A549 (cell line): ENCODE measurements at regions not wholly inside any gene's neighbourhood (a gene's known extent, or its start where the extent isn't known, plus 50 kb on each side); places are given as distances from the start of the nearest gene placed in this dataset.

Source experiments
- CTCF ChIP-seq: fragments of >200 bp; sonication (Bioruptor Twin); formaldehyde crosslinking; IDR thresholded peaks from 3 replicates; pipeline ENCODE4 v1.5.1; 2016
- EP300 ChIP-seq, 2 experiments: fragments of >200 bp; sonication (Bioruptor Twin); formaldehyde crosslinking; IDR thresholded peaks; 2 replicates in 1 of 2; 3 replicates in 1 of 2; pipeline ENCODE4 v1.6.1; 2016 to 2017
- JUNB ChIP-seq: fragments of >200 bp; sonication (Bioruptor Twin); formaldehyde crosslinking; IDR thresholded peaks from 2 replicates; pipeline ENCODE4 v1.6.1; 2016
- TF ChIP-seq, protein P1 (sequence below): fragments of 200-600 bp; sonication (generic); IDR thresholded peaks from 2 replicates; pipeline ENCODE4 v1.6.1; 2016; ENCODE audit warnings: antibody characterized with exemption, mild to moderate bottlenecking, moderate library complexity

GRCh38 chr5:103612545-103612944 lies 50.0 kb upstream of the NUDT12 start:
- TF ChIP-seq CTCF (no peak), EP300 (IDR thresholded peaks at IDR 0.05) (no peak), JUNB (no peak)
- TF ChIP-seq, protein P1, sequence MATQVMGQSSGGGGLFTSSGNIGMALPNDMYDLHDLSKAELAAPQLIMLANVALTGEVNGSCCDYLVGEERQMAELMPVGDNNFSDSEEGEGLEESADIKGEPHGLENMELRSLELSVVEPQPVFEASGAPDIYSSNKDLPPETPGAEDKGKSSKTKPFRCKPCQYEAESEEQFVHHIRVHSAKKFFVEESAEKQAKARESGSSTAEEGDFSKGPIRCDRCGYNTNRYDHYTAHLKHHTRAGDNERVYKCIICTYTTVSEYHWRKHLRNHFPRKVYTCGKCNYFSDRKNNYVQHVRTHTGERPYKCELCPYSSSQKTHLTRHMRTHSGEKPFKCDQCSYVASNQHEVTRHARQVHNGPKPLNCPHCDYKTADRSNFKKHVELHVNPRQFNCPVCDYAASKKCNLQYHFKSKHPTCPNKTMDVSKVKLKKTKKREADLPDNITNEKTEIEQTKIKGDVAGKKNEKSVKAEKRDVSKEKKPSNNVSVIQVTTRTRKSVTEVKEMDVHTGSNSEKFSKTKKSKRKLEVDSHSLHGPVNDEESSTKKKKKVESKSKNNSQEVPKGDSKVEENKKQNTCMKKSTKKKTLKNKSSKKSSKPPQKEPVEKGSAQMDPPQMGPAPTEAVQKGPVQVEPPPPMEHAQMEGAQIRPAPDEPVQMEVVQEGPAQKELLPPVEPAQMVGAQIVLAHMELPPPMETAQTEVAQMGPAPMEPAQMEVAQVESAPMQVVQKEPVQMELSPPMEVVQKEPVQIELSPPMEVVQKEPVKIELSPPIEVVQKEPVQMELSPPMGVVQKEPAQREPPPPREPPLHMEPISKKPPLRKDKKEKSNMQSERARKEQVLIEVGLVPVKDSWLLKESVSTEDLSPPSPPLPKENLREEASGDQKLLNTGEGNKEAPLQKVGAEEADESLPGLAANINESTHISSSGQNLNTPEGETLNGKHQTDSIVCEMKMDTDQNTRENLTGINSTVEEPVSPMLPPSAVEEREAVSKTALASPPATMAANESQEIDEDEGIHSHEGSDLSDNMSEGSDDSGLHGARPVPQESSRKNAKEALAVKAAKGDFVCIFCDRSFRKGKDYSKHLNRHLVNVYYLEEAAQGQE, result no peak
